GM18519 (cell line): ENCODE measurements at regions not wholly inside any gene's neighbourhood (a gene's known extent, or its start where the extent isn't known, plus 50 kb on each side); places are given as distances from the start of the nearest gene placed in this dataset.

Experiments used
- ATAC-seq: cut with Tn5 transposase; IDR thresholded peaks from one replicate; pipeline ENCODE4 v1.9.1; 2021; ENCODE audit warnings: mild to moderate bottlenecking, moderate library complexity; ENCODE audit not compliant: unreplicated experiment, low FRiP score

- no peak for ATAC-seq
These were observed 51.5 kb upstream of the ADAMTSL1 start for GRCh38 chr9:18422296-18423036.

GRCh38 chr9:18423791-18424531 is 50.0 kb upstream of the ADAMTSL1 start:
- ATAC-seq = no peak
